ENCODE measurements at regions not wholly inside any gene's neighbourhood (a gene's known extent, or its start where the extent isn't known, plus 50 kb on each side); places are given as distances from the start of the nearest gene placed in this dataset.

DNA sequence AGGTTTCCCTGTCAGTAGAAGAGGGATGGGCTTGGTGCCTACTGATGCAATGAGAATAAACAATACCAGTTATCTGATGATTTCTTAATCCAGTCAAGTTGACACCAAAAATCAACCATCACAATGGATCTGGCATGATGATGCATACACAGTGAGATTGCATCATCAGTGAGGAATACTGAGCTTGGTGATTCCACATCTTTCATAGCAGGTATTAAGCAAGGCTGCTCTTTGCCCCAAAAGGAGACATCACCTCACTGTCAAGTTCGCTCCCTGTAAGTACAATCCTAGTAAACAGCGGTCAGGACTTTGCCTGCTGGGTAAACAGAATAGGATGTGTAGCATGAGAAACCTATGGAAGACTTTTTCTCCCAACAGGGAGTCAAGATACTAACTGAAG, 282.7 kb upstream of the CDH2 start (continued):
- TF ChIP-seq GFI1B (tag by site-specific recombination; IDR thresholded peaks at IDR 0.05): no peak
- TF ChIP-seq ZNF623 (tag by site-specific recombination; IDR thresholded peaks at IDR 0.05): no peak
- TF ChIP-seq ZNF138 (tag by site-specific recombination; IDR thresholded peaks at IDR 0.05; ENCODE audit: borderline replicate concordance): no peak
- no peak for TF ChIP-seq ZNF366 (tag by site-specific recombination; conservative IDR thresholded peaks at IDR 0.05)
- no peak for TF ChIP-seq GLIS1 (tag by site-specific recombination; IDR thresholded peaks at IDR 0.05)
- no peak for TF ChIP-seq ZNF837 (tag by site-specific recombination; IDR thresholded peaks at IDR 0.05)
- TF ChIP-seq ZNF707 (tag by site-specific recombination; IDR thresholded peaks at IDR 0.05): no peak
- TF ChIP-seq RBAK (tag by site-specific recombination; IDR thresholded peaks at IDR 0.05): no peak
- TF ChIP-seq ZNF658 (tag by site-specific recombination; IDR thresholded peaks at IDR 0.05): no peak

GRCh38 chr18:28458751-28459150, 281.8 kb upstream of the CDH2 start:
- POLR2A ChIA-PET: no interaction called here
- H3K27ac ChIP-seq (ENCODE audit: extremely low read depth, low read depth, low read length): no peak overlapping the region

More at GRCh38 chr18:28458751-28459150, 281.8 kb upstream of the CDH2 start:
- Histone ChIP-seq H3K4me1 (ENCODE audit: control insufficient read depth, insufficient read depth, low read length) (no peaks in the 10 kb centered on the region), H3K36me3 (ENCODE audit: control insufficient read depth in 2 of 2, insufficient read depth in 1 of 2, low read length in 2 of 2) (no peaks in the 10 kb centered on the region), H3K9me3 (ENCODE audit: control insufficient read depth, insufficient read depth, low read depth, low read length) (no peaks in the 10 kb centered on the region), H3K4me3 (ENCODE audit: low read depth, low read length) (no peak overlapping the region)
- CTCF ChIA-PET: no interaction called here
- TF ChIP-seq, protein P1, sequence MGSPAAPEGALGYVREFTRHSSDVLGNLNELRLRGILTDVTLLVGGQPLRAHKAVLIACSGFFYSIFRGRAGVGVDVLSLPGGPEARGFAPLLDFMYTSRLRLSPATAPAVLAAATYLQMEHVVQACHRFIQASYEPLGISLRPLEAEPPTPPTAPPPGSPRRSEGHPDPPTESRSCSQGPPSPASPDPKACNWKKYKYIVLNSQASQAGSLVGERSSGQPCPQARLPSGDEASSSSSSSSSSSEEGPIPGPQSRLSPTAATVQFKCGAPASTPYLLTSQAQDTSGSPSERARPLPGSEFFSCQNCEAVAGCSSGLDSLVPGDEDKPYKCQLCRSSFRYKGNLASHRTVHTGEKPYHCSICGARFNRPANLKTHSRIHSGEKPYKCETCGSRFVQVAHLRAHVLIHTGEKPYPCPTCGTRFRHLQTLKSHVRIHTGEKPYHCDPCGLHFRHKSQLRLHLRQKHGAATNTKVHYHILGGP (tag by site-specific recombination; IDR thresholded peaks at IDR 0.05): no peak
- TF ChIP-seq ZBTB48 (tag by site-specific recombination; IDR thresholded peaks at IDR 0.05) (no peak), IKZF3 (tag by site-specific recombination; IDR thresholded peaks at IDR 0.05) (no peak), ZXDB (tag by site-specific recombination; IDR thresholded peaks at IDR 0.05) (no peak), ZNF18 (tag by site-specific recombination; IDR thresholded peaks at IDR 0.05) (no peak), ZNF747 (tag by site-specific recombination; IDR thresholded peaks at IDR 0.05) (no peak), ZNF433 (tag by site-specific recombination; IDR thresholded peaks at IDR 0.05; ENCODE audit: low read depth) (no peak), ZNF501 (tag by site-specific recombination; IDR thresholded peaks at IDR 0.05) (no peak), SCRT2 (tag by site-specific recombination; IDR thresholded peaks at IDR 0.05) (no peak), ZNF473 (tag by site-specific recombination; IDR thresholded peaks at IDR 0.05) (no peak), ZNF211 (tag by site-specific recombination; IDR thresholded peaks at IDR 0.05; ENCODE audit: low read depth) (no peak), ZNF707 (tag by site-specific recombination; IDR thresholded peaks at IDR 0.05) (no peak), ZNF558 (tag by site-specific recombination; IDR thresholded peaks at IDR 0.05) (no peak)
- TF ChIP-seq, protein P2, sequence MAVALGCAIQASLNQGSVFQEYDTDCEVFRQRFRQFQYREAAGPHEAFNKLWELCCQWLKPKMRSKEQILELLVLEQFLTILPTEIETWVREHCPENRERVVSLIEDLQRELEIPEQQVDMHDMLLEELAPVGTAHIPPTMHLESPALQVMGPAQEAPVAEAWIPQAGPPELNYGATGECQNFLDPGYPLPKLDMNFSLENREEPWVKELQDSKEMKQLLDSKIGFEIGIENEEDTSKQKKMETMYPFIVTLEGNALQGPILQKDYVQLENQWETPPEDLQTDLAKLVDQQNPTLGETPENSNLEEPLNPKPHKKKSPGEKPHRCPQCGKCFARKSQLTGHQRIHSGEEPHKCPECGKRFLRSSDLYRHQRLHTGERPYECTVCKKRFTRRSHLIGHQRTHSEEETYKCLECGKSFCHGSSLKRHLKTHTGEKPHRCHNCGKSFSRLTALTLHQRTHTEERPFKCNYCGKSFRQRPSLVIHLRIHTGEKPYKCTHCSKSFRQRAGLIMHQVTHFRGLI (tag by site-specific recombination; IDR thresholded peaks at IDR 0.05): no peak
- TF ChIP-seq, protein P3, sequence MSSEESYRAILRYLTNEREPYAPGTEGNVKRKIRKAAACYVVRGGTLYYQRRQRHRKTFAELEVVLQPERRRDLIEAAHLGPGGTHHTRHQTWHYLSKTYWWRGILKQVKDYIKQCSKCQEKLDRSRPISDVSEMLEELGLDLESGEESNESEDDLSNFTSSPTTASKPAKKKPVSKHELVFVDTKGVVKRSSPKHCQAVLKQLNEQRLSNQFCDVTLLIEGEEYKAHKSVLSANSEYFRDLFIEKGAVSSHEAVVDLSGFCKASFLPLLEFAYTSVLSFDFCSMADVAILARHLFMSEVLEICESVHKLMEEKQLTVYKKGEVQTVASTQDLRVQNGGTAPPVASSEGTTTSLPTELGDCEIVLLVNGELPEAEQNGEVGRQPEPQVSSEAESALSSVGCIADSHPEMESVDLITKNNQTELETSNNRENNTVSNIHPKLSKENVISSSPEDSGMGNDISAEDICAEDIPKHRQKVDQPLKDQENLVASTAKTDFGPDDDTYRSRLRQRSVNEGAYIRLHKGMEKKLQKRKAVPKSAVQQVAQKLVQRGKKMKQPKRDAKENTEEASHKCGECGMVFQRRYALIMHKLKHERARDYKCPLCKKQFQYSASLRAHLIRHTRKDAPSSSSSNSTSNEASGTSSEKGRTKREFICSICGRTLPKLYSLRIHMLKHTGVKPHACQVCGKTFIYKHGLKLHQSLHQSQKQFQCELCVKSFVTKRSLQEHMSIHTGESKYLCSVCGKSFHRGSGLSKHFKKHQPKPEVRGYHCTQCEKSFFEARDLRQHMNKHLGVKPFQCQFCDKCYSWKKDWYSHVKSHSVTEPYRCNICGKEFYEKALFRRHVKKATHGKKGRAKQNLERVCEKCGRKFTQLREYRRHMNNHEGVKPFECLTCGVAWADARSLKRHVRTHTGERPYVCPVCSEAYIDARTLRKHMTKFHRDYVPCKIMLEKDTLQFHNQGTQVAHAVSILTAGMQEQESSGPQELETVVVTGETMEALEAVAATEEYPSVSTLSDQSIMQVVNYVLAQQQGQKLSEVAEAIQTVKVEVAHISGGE (tag by site-specific recombination; conservative IDR thresholded peaks at IDR 0.05; ENCODE audit: low read depth): no peak
- TF ChIP-seq, protein P4, sequence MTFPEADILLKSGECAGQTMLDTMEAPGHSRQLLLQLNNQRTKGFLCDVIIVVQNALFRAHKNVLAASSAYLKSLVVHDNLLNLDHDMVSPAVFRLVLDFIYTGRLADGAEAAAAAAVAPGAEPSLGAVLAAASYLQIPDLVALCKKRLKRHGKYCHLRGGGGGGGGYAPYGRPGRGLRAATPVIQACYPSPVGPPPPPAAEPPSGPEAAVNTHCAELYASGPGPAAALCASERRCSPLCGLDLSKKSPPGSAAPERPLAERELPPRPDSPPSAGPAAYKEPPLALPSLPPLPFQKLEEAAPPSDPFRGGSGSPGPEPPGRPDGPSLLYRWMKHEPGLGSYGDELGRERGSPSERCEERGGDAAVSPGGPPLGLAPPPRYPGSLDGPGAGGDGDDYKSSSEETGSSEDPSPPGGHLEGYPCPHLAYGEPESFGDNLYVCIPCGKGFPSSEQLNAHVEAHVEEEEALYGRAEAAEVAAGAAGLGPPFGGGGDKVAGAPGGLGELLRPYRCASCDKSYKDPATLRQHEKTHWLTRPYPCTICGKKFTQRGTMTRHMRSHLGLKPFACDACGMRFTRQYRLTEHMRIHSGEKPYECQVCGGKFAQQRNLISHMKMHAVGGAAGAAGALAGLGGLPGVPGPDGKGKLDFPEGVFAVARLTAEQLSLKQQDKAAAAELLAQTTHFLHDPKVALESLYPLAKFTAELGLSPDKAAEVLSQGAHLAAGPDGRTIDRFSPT (tag by site-specific recombination; IDR thresholded peaks at IDR 0.05): no peak
- TF ChIP-seq, protein P5, sequence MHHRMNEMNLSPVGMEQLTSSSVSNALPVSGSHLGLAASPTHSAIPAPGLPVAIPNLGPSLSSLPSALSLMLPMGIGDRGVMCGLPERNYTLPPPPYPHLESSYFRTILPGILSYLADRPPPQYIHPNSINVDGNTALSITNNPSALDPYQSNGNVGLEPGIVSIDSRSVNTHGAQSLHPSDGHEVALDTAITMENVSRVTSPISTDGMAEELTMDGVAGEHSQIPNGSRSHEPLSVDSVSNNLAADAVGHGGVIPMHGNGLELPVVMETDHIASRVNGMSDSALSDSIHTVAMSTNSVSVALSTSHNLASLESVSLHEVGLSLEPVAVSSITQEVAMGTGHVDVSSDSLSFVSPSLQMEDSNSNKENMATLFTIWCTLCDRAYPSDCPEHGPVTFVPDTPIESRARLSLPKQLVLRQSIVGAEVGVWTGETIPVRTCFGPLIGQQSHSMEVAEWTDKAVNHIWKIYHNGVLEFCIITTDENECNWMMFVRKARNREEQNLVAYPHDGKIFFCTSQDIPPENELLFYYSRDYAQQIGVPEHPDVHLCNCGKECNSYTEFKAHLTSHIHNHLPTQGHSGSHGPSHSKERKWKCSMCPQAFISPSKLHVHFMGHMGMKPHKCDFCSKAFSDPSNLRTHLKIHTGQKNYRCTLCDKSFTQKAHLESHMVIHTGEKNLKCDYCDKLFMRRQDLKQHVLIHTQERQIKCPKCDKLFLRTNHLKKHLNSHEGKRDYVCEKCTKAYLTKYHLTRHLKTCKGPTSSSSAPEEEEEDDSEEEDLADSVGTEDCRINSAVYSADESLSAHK (tag by site-specific recombination; IDR thresholded peaks at IDR 0.05): no peak
